Left ventricle myocardium superior (tissue), 1 donor: ENCODE measurements at regions not wholly inside any gene's neighbourhood (a gene's known extent, or its start where the extent isn't known, plus 50 kb on each side); places are given as distances from the start of the nearest gene placed in this dataset.

Source experiments
- ATAC-seq: fragments of 200-7000 bp; cut with Tn5 transposase; one replicate; pipeline ENCODE4 v1.9.1; 2020; ENCODE audit warnings: mild to moderate bottlenecking, moderate library complexity
- DNase-seq: peaks from one replicate; pipeline ENCODE4 v3.0.0-alpha.2; 2020
- intact Hi-C: fragments of 100-400 bp; cut with micrococcal nuclease; formaldehyde crosslinking; loops from one replicate; pipeline ENCODE4 v1.11.0; 2022
- donor health status: DM: no; HTN: yes; CAD: no; lungs with severe emphysema.

- intact Hi-C loops: no loop called here
- DNase-seq (no peak), ATAC-seq (no peak)
These were observed 207.2 kb downstream of the CD109 start for GRCh38 chr6:73903155-73903554.

DNA sequence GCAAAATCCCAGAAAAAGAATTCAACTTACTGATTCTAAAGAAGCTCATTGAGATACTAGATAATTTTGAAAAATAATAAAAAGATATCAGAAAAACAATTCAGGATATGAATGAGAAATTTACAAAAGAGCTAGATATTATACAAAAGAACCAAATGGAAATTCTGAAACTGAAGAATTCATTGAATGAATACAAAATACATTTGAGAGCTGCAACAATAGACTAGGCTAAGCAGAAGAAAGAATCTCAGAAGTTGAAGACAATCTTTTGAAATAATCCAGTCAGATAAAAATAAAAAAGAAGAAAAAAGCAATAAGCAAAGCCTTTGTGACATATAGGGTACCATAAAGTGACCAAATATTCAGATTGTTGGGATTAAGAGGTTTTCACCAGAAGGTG is 206.0 kb downstream of the CD109 start:
- intact Hi-C loops: no loop called here
- DNase-seq (no peak), ATAC-seq (no peak)

- intact Hi-C loops: no loop called here
- no peak for ATAC-seq
These were observed 205.3 kb downstream of the CD109 start for GRCh38 chr6:73901311-73901710.

GRCh38 chr6:73898599-73898998 is 202.6 kb downstream of the CD109 start:
- ATAC-seq (no peak), DNase-seq (no peak)
- intact Hi-C loops: no loop called here

More at GRCh38 chr6:73901311-73901710, 205.3 kb downstream of the CD109 start:
- DNase-seq: no peak

- DNase-seq (no peak), ATAC-seq (no peak)
- intact Hi-C loops: no loop called here
These were observed 197.7 kb downstream of the CD109 start for GRCh38 chr6:73893696-73894095.

- ATAC-seq (no peak), DNase-seq (no peak)
- intact Hi-C loops: no loop called here
These were observed 192.0 kb downstream of the CD109 start for GRCh38 chr6:73888050-73888449.

- ATAC-seq: no peak
- DNase-seq: no peak
- intact Hi-C loops: no loop called here
These were observed 189.4 kb downstream of the CD109 start for GRCh38 chr6:73885393-73885792.

- no peak for DNase-seq
- intact Hi-C loops: no loop called here
- ATAC-seq: no peak
These were observed 188.5 kb downstream of the CD109 start for GRCh38 chr6:73884540-73884939.

DNA sequence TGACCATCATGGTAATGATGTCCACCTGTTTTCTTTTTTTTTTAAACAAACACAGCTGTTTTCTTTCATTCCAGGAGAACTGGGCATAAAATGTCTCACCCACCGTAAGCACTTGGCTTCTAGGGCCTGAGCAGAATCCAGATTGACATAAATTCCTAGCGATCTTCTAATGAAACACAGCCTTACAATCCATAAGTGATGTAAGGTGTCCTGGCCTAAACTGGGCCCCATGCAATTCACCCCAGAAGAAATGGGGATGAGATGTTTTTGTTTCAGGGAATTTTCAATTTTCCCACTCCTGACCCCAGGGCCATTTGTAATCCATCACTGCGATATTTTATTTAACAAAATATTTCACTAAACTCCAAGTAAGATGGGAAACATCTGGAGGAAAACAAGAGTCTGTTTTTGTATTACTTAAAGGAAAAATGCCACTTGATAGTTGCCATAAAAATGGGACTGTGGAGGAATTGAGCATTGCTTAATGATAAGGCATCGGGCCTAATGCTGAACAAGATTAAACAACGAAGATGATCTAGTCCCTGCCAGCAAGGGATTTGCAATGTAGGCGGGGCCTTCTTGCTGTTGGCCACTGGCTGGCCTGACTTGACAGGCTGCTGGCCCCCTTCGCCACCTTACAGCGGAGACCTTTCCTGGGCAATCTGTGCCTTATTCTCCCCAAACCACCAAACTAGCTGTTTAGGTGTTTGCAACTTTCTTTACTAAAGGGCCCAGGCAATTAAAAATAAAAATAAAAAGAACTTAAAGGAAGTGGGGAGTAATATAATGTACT is 183.7 kb downstream of the CD109 start:
- peak; percentile 58 for ATAC-seq
- intact Hi-C loops: no loop called here
- no peak for DNase-seq

DNA sequence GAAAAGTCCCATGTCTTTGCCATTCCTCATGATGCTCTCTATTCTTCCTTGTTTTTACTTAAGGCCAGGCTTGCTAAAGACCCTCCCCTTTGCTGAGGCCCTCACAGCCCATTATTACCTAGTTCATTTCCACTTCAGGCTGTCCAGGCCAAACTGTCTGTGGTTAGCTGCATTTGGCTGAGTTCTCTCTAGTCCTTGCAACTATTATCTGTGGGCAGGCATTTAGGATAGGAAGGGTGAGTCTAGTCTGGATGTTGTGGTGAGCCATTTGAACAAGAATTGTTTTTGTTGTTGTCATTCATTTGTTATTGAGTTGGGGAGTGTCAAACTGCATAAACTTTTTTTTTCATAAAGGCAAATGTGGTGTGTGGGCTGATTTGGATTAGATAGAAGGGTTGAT is 182.4 kb downstream of the CD109 start:
- ATAC-seq (peak; percentile 46), DNase-seq (no peak)
- intact Hi-C loops: no loop called here
